Bronchial epithelial cell (primary cell): ENCODE measurements at regions not wholly inside any gene's neighbourhood (a gene's known extent, or its start where the extent isn't known, plus 50 kb on each side); places are given as distances from the start of the nearest gene placed in this dataset.

Experiments
- DNase-seq: peaks from one replicate; pipeline ENCODE4 v3.0.0-alpha.2; 2010; ENCODE audit warnings: low read depth
- FAIRE-seq: peaks from 2 replicates; lab custom pipeline; 2011; peaks lifted over from hg19 to GRCh38; lab: Jason Lieb, UNC
- H3K27me3 ChIP-seq: 2 replicates; pipeline ENCODE4 v1.5.1; 2011; ENCODE audit warnings: low read length; ENCODE audit not compliant: control insufficient read depth, insufficient read depth
- H3K36me3 ChIP-seq: 2 replicates; pipeline ENCODE4 v1.5.1; 2011; ENCODE audit warnings: low read length; ENCODE audit not compliant: control insufficient read depth, insufficient read depth
- H3K4me3 ChIP-seq: 2 replicates; pipeline ENCODE4 v1.5.1; 2011; ENCODE audit warnings: mild to moderate bottlenecking, low read depth, low read length, control low read depth
- TF ChIP-seq, protein P1 (sequence below): IDR thresholded peaks from 2 replicates; pipeline ENCODE4 v1.5.1; 2011; ENCODE audit warnings: mild to moderate bottlenecking, moderate library complexity, low read length, control low read depth, inconsistent platforms; ENCODE audit not compliant: insufficient read depth, severe bottlenecking

DNA sequence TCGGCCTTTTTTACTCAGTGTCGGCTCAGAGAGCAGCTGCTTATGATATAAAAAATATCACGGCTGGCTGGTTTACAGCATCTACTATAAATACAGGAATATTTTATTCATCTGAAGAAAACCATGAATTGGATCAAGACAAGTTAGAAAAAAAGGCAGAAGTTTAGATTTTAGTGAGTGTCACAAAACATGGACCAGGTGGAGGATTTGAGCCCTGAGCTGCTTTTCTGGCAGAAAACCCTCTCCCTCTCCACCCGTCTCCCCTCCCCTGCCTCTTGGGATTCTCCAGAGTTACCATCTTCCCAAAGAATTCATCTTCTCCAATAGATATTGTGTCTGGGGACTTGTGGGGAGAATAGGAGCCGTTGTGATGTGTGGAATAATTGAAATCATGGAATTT lies 142.8 kb upstream of the RAI2 start:
- FAIRE-seq: no peak
- TF ChIP-seq, protein P1, sequence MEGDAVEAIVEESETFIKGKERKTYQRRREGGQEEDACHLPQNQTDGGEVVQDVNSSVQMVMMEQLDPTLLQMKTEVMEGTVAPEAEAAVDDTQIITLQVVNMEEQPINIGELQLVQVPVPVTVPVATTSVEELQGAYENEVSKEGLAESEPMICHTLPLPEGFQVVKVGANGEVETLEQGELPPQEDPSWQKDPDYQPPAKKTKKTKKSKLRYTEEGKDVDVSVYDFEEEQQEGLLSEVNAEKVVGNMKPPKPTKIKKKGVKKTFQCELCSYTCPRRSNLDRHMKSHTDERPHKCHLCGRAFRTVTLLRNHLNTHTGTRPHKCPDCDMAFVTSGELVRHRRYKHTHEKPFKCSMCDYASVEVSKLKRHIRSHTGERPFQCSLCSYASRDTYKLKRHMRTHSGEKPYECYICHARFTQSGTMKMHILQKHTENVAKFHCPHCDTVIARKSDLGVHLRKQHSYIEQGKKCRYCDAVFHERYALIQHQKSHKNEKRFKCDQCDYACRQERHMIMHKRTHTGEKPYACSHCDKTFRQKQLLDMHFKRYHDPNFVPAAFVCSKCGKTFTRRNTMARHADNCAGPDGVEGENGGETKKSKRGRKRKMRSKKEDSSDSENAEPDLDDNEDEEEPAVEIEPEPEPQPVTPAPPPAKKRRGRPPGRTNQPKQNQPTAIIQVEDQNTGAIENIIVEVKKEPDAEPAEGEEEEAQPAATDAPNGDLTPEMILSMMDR: no peak
- Histone ChIP-seq H3K4me3 (no peak overlapping the region), H3K36me3 (no peaks in the 10 kb centered on the region), H3K27me3 (no peaks in the 10 kb centered on the region)
- DNase-seq: no peak

DNA sequence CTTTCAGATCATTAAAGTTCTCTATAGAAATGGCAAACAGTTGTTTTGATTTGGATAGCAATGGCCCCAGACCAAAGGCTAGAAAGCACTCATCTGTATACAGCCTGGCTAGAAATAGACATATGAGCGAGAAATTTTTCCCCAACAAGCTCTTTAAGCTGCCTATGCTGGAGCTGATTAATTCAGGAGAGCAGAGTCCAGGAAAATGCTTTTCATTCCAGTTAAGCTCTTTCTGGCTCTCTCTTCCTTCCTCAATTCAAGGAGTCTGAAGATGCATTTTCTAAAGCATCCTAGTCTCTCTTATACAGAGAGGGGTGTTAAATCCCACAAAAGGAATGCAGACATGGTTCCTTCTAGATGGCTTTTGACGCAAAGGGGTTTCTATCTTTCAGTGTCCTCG lies 141.7 kb upstream of the RAI2 start:
- no peak for FAIRE-seq
- H3K4me3 ChIP-seq: no peak overlapping the region
- no peak for DNase-seq
- H3K27me3 ChIP-seq: no peaks in the 10 kb centered on the region
- TF ChIP-seq, protein P1: no peak
- no peaks in the 10 kb centered on the region for H3K36me3 ChIP-seq

DNA sequence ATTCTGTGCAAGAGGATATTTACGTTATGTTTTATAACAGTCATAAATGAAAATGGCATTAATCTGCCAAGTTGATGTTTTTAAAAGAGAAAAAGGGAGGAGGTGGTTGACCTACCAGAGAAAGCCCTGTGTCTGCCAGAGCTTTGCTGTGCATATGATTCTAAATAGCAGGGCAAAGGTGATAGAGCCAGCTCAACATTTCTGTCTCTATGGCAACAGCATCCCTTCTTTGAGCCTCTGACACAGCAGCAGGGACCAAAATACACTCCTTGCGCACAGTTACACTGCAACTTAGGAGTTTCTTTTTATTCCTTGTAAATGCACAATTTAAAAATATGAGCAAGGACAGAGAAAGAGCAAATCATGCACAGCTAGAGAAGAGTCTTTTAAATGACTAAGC lies 133.3 kb upstream of the RAI2 start:
- TF ChIP-seq, protein P1: no peak
- no peak for FAIRE-seq
- Histone ChIP-seq H3K27me3 (no peaks in the 10 kb centered on the region), H3K36me3 (no peaks in the 10 kb centered on the region), H3K4me3 (no peak overlapping the region)
- no peak for DNase-seq

DNA sequence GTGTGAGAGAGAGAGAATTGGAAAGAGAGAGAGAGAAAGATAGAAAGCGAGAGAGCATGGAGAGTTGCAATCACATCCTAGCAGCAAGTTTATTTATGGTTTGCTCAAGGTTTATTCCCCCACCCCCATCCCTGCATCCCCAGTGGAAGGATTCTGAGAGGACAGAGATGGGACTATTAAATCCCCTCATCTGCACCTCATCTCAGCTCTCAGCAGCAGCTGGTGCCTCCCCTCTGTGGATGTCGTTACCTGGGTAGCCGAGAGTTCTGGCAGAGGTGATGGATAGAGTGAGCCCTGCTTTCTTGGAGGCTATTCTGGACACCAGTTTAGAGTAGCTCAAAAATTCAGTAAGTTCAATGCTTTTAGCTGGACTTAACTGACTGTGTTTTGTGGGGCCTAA lies 132.0 kb upstream of the RAI2 start:
- no peak for FAIRE-seq
- TF ChIP-seq, protein P1: no peak
- DNase-seq: no peak
- H3K36me3 ChIP-seq: no peaks in the 10 kb centered on the region
- H3K27me3 ChIP-seq: no peaks in the 10 kb centered on the region
- H3K4me3 ChIP-seq: no peak overlapping the region

DNA sequence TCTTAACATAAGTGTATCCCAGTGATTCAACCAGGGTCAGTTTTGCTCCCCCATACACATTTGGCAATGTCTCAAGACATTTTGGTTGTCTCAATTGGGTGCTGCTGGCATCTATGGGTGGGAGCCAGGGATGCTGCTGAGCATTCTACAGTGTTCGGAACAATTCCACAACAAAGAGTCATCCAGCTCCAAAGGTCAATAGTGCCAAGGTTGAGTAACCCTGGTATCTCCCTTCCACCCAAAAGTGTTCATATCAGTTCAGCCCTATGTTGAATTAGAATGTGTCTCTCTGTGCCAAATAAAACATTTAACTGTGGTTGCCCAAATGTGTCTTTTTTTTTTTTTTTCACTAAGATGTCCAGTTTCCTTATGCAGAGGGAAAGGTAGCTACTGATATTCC lies 129.4 kb upstream of the RAI2 start:
- H3K4me3 ChIP-seq: no peak overlapping the region
- TF ChIP-seq, protein P1: no peak
- FAIRE-seq: no peak
- DNase-seq: no peak
- no peaks in the 10 kb centered on the region for H3K27me3 ChIP-seq
- no peaks in the 10 kb centered on the region for H3K36me3 ChIP-seq

DNA sequence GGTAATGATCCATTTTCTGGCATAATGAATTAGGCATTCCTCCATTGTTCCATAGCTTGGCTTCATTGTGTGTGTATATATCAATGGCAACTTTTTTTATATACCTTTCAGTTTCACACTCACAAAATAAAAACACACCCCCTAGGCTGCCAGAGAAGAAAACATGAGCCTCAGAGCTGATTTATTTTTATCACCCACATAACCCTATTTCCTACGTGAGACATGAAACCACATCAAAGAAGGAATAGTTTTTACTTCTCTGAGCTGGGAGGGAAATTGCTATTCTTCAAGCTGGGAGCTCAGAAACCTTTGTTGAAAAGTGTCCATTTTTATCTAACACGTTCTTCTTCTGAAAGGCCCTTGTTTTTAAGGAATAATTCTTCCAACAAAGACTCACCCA lies 126.7 kb upstream of the RAI2 start:
- DNase-seq (no peak), FAIRE-seq (no peak)
- H3K4me3 ChIP-seq: no peak overlapping the region
- H3K36me3 ChIP-seq: no peaks in the 10 kb centered on the region
- TF ChIP-seq, protein P1: no peak
- no peaks in the 10 kb centered on the region for H3K27me3 ChIP-seq
